Endothelial cell of umbilical vein (primary cell): ENCODE measurements at regions not wholly inside any gene's neighbourhood (a gene's known extent, or its start where the extent isn't known, plus 50 kb on each side); places are given as distances from the start of the nearest gene placed in this dataset.

Experiments
- BruUV-seq: library from RNA; stranded (reverse); fragments of 400-500 nt; replicated peaks from 2 replicates; lab custom pipeline; 2021; lab: Mats Ljungman, UMichigan
- CTCF ChIA-PET: fragments of 300-600, 350-600 bp; sonication (Branson Sonifier 250); formaldehyde crosslinking; loops from one replicate; lab custom pipeline; 2021; ENCODE audit warnings: antibody characterized with exemption, inconsistent platforms; lab: Charles Lee
- POLR2A ChIA-PET: fragments of 300-600, 350-600 bp; sonication (Branson Sonifier 250); formaldehyde crosslinking; loops from one replicate; lab custom pipeline; 2021; ENCODE audit warnings: antibody characterized with exemption, inconsistent platforms; lab: Charles Lee
- DNase-seq: peaks from one replicate; pipeline ENCODE4 v3.0.0-alpha.2; 2011; ENCODE audit warnings: low read depth, low spot score
- FAIRE-seq: peaks from 2 replicates; lab custom pipeline; 2011; peaks lifted over from hg19 to GRCh38; lab: Jason Lieb, UNC
- H2AFZ ChIP-seq: 2 replicates; pipeline ENCODE4 v1.6.0; 2012; ENCODE audit warnings: low read depth, low read length, control low read depth, inconsistent platforms
- H3K27ac ChIP-seq: 2 replicates; pipeline ENCODE4 v1.5.1; 2011; ENCODE audit warnings: low read depth, mild to moderate bottlenecking, control low read depth, low read length, moderate library complexity; ENCODE audit not compliant: insufficient read depth
- H3K27me3 ChIP-seq, 2 experiments: 2 replicates each; pipeline versions ENCODE4 v1.6.0 to v1.6.1; 2011; ENCODE audit warnings: low read length in 2 of 2, mixed read lengths in 1 of 2; ENCODE audit not compliant: control insufficient read depth in 2 of 2, insufficient read depth in 2 of 2
- H3K36me3 ChIP-seq, 2 experiments: 2 replicates in 1 of 2; 3 replicates in 1 of 2; pipeline ENCODE4 v1.5.1; 2011; ENCODE audit warnings: low read length in 2 of 2, mild to moderate bottlenecking in 1 of 2, moderate library complexity in 1 of 2; ENCODE audit not compliant: control insufficient read depth in 2 of 2, insufficient read depth in 2 of 2; ENCODE audit errors: extremely low read depth in 1 of 2
- H3K4me1 ChIP-seq: 3 replicates; pipeline ENCODE4 v1.5.1; 2011; ENCODE audit warnings: mild to moderate bottlenecking, low read length; ENCODE audit not compliant: control insufficient read depth, insufficient read depth; ENCODE audit errors: extremely low read depth
- H3K4me2 ChIP-seq: 2 replicates; pipeline ENCODE4 v1.6.1; 2011; ENCODE audit warnings: low read length, control low read depth, mixed read lengths; ENCODE audit not compliant: insufficient read depth
- H3K4me3 ChIP-seq, 3 experiments: fragments of 200-600 bp in 1 of 3; sonication (generic), shearing (Covaris generic) in 1 of 3; replicated peaks in 1 of 3; 2 replicates each; pipeline ENCODE4 v1.5.1; 2011 to 2016; ENCODE audit warnings: control low read depth in 3 of 3, low read length in 3 of 3, mild to moderate bottlenecking in 2 of 3, inconsistent platforms in 1 of 3, low read depth in 1 of 3, moderate library complexity in 1 of 3; ENCODE audit not compliant: insufficient read depth in 1 of 3
- H3K79me2 ChIP-seq: 2 replicates; pipeline ENCODE4 v1.6.0; 2012; ENCODE audit warnings: low read length, inconsistent platforms; ENCODE audit not compliant: control insufficient read depth, insufficient read depth
- H3K9ac ChIP-seq: replicated peaks from 2 replicates; pipeline ENCODE3; 2011; ENCODE audit warnings: low read length, control low read depth; ENCODE audit not compliant: insufficient read depth; ENCODE audit errors: extremely low read depth
- H3K9me1 ChIP-seq: replicated peaks from 3 replicates; pipeline ENCODE4 v1.6.0; 2011; ENCODE audit warnings: mild to moderate bottlenecking, low read length; ENCODE audit not compliant: control insufficient read depth, insufficient read depth; ENCODE audit errors: extremely low read depth
- H3K9me3 ChIP-seq: replicated peaks from 2 replicates; pipeline ENCODE4 v1.5.1; 2012; ENCODE audit warnings: low read length, inconsistent platforms; ENCODE audit not compliant: control insufficient read depth, insufficient read depth
- H4K20me1 ChIP-seq: replicated peaks from 2 replicates; pipeline ENCODE3; 2011; ENCODE audit warnings: mild to moderate bottlenecking, low read length; ENCODE audit not compliant: control insufficient read depth, insufficient read depth; ENCODE audit errors: extremely low read depth
- EZH2 ChIP-seq: IDR thresholded peaks from 2 replicates; pipeline ENCODE4 v1.6.1; 2012; ENCODE audit warnings: borderline replicate concordance, low read depth, mild to moderate bottlenecking, moderate library complexity, low read length, inconsistent platforms; ENCODE audit not compliant: severe bottlenecking
- FOS ChIP-seq: IDR thresholded peaks from 2 replicates; pipeline ENCODE4 v1.6.1; 2011; ENCODE audit warnings: mild to moderate bottlenecking, low read length, moderate library complexity, borderline replicate concordance; ENCODE audit not compliant: insufficient read depth
- GATA2 ChIP-seq: IDR thresholded peaks from 2 replicates; pipeline ENCODE4 v1.7.0; 2011; ENCODE audit warnings: low read depth, mild to moderate bottlenecking, moderate library complexity, mixed read lengths, low read length; ENCODE audit not compliant: insufficient read length, insufficient read depth
- JUN ChIP-seq: IDR thresholded peaks from 2 replicates; pipeline ENCODE4 v1.6.1; 2011; ENCODE audit warnings: borderline replicate concordance, low read depth; ENCODE audit not compliant: insufficient read length, insufficient read depth
- MYC ChIP-seq: IDR thresholded peaks from one replicate; pipeline ENCODE4 v1.6.1; 2011; ENCODE audit warnings: mild to moderate bottlenecking, low read depth, low read length
- POLR2A ChIP-seq: IDR thresholded peaks from 2 replicates; pipeline ENCODE4 v1.6.1; 2012; ENCODE audit warnings: low read depth, mild to moderate bottlenecking, control low read depth, low read length
- POLR2AphosphoS5 ChIP-seq: IDR thresholded peaks from 2 replicates; pipeline ENCODE4 v1.6.1; 2012; ENCODE audit warnings: low read depth, mild to moderate bottlenecking, control low read depth, low read length, moderate library complexity; ENCODE audit not compliant: insufficient read depth
- dilution Hi-C: fragments of 300-500 bp; cut with MboI; formaldehyde crosslinking; loops from one replicate; pipeline ENCODE4 v1.15.0; 2019; ENCODE audit warnings: low sequenced_read_pairs; ENCODE audit not compliant: extremely low pct_ligation_motif_present
- intact Hi-C: fragments of 100-400 bp; cut with micrococcal nuclease; formaldehyde crosslinking; loops from one replicate; pipeline ENCODE4 v1.10.0; 2022
- TF ChIP-seq, protein P1 (sequence below): IDR thresholded peaks from 2 replicates; pipeline ENCODE4 v1.6.1; 2011; ENCODE audit not compliant: insufficient read depth, insufficient read length
- TF ChIP-seq, protein P2 (sequence below), 2 donors: IDR thresholded peaks; 1 replicate in 1 of 2; 2 replicates in 1 of 2; pipeline ENCODE4 v1.5.1; 2011; ENCODE audit warnings: low read length in 2 of 2, mild to moderate bottlenecking in 2 of 2, moderate library complexity in 2 of 2, control low read depth in 1 of 2, inconsistent platforms in 1 of 2, low read depth in 1 of 2; ENCODE audit not compliant: insufficient read depth in 1 of 2; ENCODE audit errors: extremely low read depth in 1 of 2

DNA sequence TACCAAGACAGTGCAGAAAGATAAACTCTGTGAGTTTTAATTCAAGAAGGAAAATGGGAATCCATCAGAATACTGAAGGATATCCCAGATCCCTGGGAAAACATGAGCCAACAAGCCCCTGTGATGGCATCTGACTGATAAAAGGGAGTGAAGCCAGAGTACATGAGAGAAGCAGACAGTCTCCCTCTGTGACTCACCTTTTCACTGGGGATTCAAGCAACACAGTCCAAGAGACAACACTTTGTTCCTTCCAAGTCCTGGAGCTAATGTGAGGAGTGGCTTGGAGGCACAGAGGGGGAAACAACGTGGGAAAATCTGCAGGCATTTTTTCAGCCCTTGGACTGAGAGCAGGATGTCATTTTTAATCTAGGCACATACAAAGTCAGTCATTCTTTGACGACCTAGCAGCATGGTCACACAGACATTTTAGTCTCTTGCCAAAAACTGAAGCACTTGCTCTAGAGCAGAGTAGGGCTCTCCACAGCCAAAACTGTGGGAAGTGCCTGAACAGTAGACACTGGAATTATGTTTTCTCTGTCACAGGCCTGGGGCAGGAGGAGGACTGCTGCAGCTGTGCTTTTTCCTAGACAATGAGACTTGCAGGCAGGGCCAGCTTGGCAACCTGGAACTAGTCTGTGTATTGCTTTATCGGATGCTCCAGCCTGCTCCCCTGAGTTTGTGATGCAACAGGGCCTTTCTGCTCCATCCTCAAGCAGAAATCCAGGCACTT, 465.0 kb upstream of the GJE1 start:
- Histone ChIP-seq H3K27ac (no peak overlapping the region), H3K9me3 (no peaks in the 10 kb centered on the region), H4K20me1 (no peaks in the 10 kb centered on the region), H3K79me2 (no peaks in the 10 kb centered on the region), H2AFZ (no peak overlapping the region), H3K9me1 (no peaks in the 10 kb centered on the region), H3K9ac (no peak overlapping the region), H3K4me1 (no peaks in the 10 kb centered on the region), H3K36me3 (no peaks in the 10 kb centered on the region), H3K4me2 (no peak overlapping the region), H3K27me3 (no peaks in the 10 kb centered on the region), H3K4me3 (no peak overlapping the region)
- dilution Hi-C loops, result no loop called here
- CTCF ChIA-PET, result no interaction called here
- FAIRE-seq (no peak), DNase-seq (no peak)
- POLR2A ChIA-PET, result no interaction called here
- intact Hi-C loops, result no loop called here
- no peak for TF ChIP-seq JUN
- no TSS peak for BruUV-seq

DNA sequence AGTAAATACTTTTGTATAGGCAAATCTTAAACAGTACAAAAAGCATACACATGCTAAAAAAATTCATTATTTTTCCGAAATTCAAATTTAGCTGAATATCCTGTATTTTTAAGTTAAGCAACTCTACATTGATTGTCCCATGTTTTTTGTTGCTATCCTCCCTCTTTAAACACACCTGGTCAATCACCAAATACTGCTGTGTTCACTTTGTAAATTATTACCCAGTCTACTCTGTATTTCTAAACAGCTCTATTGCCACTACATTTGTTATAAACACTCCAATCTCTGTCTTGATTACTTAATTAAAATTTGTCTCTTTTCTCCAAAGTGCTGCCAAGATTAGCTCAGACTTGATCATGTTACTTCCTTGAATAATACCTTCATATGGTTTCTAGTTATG, 466.5 kb upstream of the GJE1 start:
- Histone ChIP-seq H3K4me2 (no peak overlapping the region), H3K4me1 (no peaks in the 10 kb centered on the region), H3K79me2 (no peaks in the 10 kb centered on the region), H3K9me3 (no peaks in the 10 kb centered on the region), H3K9me1 (no peaks in the 10 kb centered on the region), H3K9ac (no peak overlapping the region), H2AFZ (no peak overlapping the region), H3K4me3 (no peak overlapping the region), H3K27ac (no peak overlapping the region), H4K20me1 (no peaks in the 10 kb centered on the region), H3K36me3 (no peaks in the 10 kb centered on the region), H3K27me3 (no peaks in the 10 kb centered on the region)
- no TSS peak for BruUV-seq
- CTCF ChIA-PET, result interaction anchor here (1.6 kb wide), 1 partner anchor 10 kb away, joined by 4 read pairs; no protein-coding TSS in a partner anchor
- dilution Hi-C loops, result no loop called here
- no peak for DNase-seq
- intact Hi-C loops, result no loop called here
- FAIRE-seq, result no peak
- POLR2A ChIA-PET, result no interaction called here
- TF ChIP-seq, protein P1, sequence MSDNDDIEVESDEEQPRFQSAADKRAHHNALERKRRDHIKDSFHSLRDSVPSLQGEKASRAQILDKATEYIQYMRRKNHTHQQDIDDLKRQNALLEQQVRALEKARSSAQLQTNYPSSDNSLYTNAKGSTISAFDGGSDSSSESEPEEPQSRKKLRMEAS, result no peak
- TF ChIP-seq FOS, result no peak
- TF ChIP-seq, protein P2, sequence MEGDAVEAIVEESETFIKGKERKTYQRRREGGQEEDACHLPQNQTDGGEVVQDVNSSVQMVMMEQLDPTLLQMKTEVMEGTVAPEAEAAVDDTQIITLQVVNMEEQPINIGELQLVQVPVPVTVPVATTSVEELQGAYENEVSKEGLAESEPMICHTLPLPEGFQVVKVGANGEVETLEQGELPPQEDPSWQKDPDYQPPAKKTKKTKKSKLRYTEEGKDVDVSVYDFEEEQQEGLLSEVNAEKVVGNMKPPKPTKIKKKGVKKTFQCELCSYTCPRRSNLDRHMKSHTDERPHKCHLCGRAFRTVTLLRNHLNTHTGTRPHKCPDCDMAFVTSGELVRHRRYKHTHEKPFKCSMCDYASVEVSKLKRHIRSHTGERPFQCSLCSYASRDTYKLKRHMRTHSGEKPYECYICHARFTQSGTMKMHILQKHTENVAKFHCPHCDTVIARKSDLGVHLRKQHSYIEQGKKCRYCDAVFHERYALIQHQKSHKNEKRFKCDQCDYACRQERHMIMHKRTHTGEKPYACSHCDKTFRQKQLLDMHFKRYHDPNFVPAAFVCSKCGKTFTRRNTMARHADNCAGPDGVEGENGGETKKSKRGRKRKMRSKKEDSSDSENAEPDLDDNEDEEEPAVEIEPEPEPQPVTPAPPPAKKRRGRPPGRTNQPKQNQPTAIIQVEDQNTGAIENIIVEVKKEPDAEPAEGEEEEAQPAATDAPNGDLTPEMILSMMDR (IDR thresholded peaks at IDR 0.05; ENCODE audit: extremely low read depth in 1 of 2, insufficient read depth in 1 of 2, low read depth in 1 of 2, low read length in 2 of 2), result no peak
- TF ChIP-seq MYC, result no peak
- no peak for TF ChIP-seq POLR2A
- TF ChIP-seq JUN, result no peak
- TF ChIP-seq EZH2, result no peak
- no peak for TF ChIP-seq POLR2AphosphoS5
- TF ChIP-seq GATA2, result no peak
